ENCODE measurements at regions not wholly inside any gene's neighbourhood (a gene's known extent, or its start where the extent isn't known, plus 50 kb on each side); places are given as distances from the start of the nearest gene placed in this dataset.

- Mint-ChIP-seq H3K27me3 (ENCODE audit: unreplicated experiment) (no peaks in the 10 kb centered on the region), H3K27ac (ENCODE audit: unreplicated experiment) (no peak overlapping the region), H3K36me3 (ENCODE audit: unreplicated experiment) (no peaks in the 10 kb centered on the region), H3K4me3 (ENCODE audit: unreplicated experiment) (no peak overlapping the region), H3K4me1 (ENCODE audit: low read depth, unreplicated experiment) (no peaks in the 10 kb centered on the region), H3K9me3 (ENCODE audit: unreplicated experiment) (peaks cover 7% of the 10 kb centered on the region)
- no peak for DNase-seq
- TF ChIP-seq CTCF (IDR thresholded peaks at IDR 0.05; ENCODE audit: partially characterized antibody, unreplicated experiment): no peak
Observed at GRCh38 chr7:152556013-152556755, 119.8 kb downstream of the XRCC2 start.

- H3K27ac Mint-ChIP-seq (ENCODE audit: unreplicated experiment): no peak overlapping the region
- peaks cover 7% of the 10 kb centered on the region for H3K9me3 Mint-ChIP-seq (ENCODE audit: unreplicated experiment)
- H3K36me3 Mint-ChIP-seq (ENCODE audit: unreplicated experiment): no peaks in the 10 kb centered on the region
- H3K27me3 Mint-ChIP-seq (ENCODE audit: unreplicated experiment): no peaks in the 10 kb centered on the region
- no peaks in the 10 kb centered on the region for H3K4me1 Mint-ChIP-seq (ENCODE audit: low read depth, unreplicated experiment)
- TF ChIP-seq CTCF (IDR thresholded peaks at IDR 0.05; ENCODE audit: partially characterized antibody, unreplicated experiment): no peak
- H3K4me3 Mint-ChIP-seq (ENCODE audit: unreplicated experiment): no peak overlapping the region
- no peak for DNase-seq
Observed at GRCh38 chr7:152553671-152554317, 118.0 kb upstream of the KMT2C start.

GRCh38 chr7:152551304-152552036, 115.7 kb upstream of the KMT2C start:
- Mint-ChIP-seq H3K27me3 (ENCODE audit: unreplicated experiment) (peaks cover 2% of the 10 kb centered on the region), H3K4me3 (ENCODE audit: unreplicated experiment) (no peak overlapping the region), H3K9me3 (ENCODE audit: unreplicated experiment) (peaks cover 4% of the 10 kb centered on the region), H3K36me3 (ENCODE audit: unreplicated experiment) (no peaks in the 10 kb centered on the region), H3K4me1 (ENCODE audit: low read depth, unreplicated experiment) (no peaks in the 10 kb centered on the region), H3K27ac (ENCODE audit: unreplicated experiment) (no peak overlapping the region)
- no peak for DNase-seq
- no peak for TF ChIP-seq CTCF (IDR thresholded peaks at IDR 0.05; ENCODE audit: partially characterized antibody, unreplicated experiment)

- Mint-ChIP-seq H3K27me3 (ENCODE audit: unreplicated experiment) (peaks cover 2% of the 10 kb centered on the region), H3K9me3 (ENCODE audit: unreplicated experiment) (no peaks in the 10 kb centered on the region), H3K36me3 (ENCODE audit: unreplicated experiment) (no peaks in the 10 kb centered on the region), H3K4me3 (ENCODE audit: unreplicated experiment) (no peak overlapping the region), H3K27ac (ENCODE audit: unreplicated experiment) (no peak overlapping the region), H3K4me1 (ENCODE audit: low read depth, unreplicated experiment) (peaks cover 7% of the 10 kb centered on the region)
- no peak for TF ChIP-seq CTCF (IDR thresholded peaks at IDR 0.05; ENCODE audit: partially characterized antibody, unreplicated experiment)
- DNase-seq: no peak
Observed at GRCh38 chr7:152544971-152545619, 109.3 kb upstream of the KMT2C start.

Measured in glutamatergic neuron (in vitro differentiated cells).